G401.6 (cell line): ENCODE measurements at regions not wholly inside any gene's neighbourhood (a gene's known extent, or its start where the extent isn't known, plus 50 kb on each side); places are given as distances from the start of the nearest gene placed in this dataset.

Experiments
- FAIRE-seq: peaks from 2 replicates; lab custom pipeline; 2012; peaks lifted over from hg19 to GRCh38; lab: Jason Lieb, UNC

DNA sequence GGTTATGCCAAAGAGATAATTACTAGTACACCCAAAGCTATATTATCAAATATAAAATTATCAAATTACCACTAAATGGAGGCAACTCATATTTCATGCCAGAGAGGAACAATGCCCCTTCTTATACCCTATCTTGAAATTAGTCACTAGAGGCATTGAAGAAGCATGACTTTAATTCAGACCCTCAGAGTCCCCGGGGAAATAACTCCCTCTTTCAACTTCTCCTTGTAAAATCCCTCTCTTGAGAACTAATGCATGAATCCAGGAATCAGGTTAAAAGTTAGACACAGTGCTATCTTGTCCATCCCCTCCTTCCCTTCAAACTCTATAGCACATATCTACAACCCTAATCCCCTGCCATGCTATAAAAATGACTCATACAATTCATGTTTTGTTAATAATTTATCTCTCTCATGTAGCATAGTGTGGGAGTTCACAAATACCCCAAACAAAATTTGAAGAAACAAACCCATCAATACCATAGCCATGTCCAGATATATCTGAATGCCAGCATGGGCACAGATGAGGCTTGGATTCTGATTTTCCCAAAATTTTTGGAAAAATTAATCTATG, 665.4 kb downstream of the KCNA4 start:
- FAIRE-seq = no peak

GRCh38 chr11:29343465-29344333, 673.1 kb downstream of the KCNA4 start:
- no peak for FAIRE-seq

- no peak for FAIRE-seq
Measured at GRCh38 chr11:29336727-29337575, 679.9 kb downstream of the KCNA4 start.

- no peak for FAIRE-seq
Measured at GRCh38 chr11:29334776-29335130, 682.1 kb downstream of the KCNA4 start.

GRCh38 chr11:29333993-29334775, 682.6 kb downstream of the KCNA4 start:
- peak; percentile 15 for FAIRE-seq

- no peak for FAIRE-seq
Measured at GRCh38 chr11:29331451-29332010, 685.3 kb downstream of the KCNA4 start.

- FAIRE-seq = no peak
Measured at GRCh38 chr11:29328961-29329441, 687.8 kb downstream of the KCNA4 start.

DNA sequence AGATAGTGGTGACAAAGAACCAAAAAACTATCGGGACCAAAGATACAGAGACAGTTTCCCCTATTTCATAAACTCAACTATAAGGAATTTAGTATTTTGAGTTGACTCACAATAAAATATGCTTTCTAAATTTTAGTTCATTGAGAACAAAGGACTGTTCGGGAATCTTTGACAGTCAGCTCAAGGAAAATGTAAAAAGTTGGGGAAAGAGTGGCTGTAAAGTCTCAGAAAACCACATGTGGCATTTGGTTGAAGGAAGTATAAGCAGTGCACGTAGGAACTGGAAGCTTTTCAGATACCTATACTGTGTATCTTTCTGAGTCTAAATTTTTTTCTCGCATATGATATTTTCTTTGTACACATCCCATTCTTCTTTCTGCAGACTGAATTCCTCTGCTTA, 688.9 kb downstream of the KCNA4 start:
- FAIRE-seq = no peak

- FAIRE-seq = no peak
Measured at GRCh38 chr11:29326757-29327156, 690.1 kb downstream of the KCNA4 start.

GRCh38 chr11:29324328-29324727, 692.5 kb downstream of the KCNA4 start:
- no peak for FAIRE-seq

DNA sequence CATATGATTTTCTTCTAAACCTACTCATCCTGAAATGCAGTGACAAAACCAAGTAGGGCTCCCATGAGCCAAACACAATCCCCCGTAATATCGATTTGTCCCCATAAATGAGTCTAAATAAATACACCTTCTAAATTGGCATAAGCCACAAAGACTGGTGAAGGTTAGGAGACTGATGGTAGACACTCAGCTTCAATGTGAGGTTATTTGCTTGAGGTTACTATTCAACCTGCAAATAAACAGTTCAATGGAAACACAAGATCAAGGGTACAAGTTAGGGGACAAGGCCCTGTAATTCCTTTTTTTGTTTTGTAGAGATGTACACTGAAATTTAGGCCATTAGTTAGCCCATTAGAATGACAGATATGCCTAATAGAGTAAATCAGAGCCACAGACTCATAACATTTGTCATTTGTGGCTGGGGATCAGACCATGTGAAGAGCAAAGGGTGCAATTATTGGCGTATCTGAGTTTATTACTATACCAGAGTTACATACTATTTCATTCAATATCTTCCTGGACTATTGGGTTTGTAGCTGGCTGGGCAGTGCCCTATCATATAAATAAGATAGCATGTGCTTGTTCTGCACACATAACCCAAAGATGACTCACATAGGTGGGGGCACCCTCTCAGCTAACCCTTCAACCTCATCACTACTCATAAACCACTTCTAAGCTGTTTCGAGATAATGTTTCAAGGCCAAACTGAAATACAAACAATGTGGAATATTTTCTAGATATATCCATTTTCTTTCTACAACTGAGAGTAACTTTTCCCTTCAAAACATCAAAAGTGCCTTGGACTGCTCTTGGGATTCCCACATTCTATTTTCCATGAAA, 695.3 kb downstream of the KCNA4 start:
- FAIRE-seq = no peak

- FAIRE-seq = no peak
Measured at GRCh38 chr11:29320196-29320595, 696.6 kb downstream of the KCNA4 start.

DNA sequence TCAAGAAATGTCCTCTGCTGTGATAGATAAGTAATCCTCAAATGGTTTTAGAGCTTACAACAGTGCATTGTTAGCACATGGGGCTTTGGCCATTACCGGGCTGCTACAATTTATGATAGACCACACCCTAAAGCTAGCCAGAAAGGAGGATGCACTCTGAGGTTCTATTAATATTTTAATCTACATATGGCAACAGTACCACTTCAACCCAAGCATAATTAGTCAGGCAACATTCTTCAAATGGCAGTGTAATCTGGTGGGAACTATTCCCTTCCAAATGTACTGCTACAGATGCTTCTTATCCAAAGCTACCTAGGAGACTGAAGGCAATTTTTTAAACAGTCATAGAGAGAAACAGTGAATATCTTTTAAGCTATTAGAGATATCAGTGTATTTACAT, 697.6 kb downstream of the KCNA4 start:
- no peak for FAIRE-seq

DNA sequence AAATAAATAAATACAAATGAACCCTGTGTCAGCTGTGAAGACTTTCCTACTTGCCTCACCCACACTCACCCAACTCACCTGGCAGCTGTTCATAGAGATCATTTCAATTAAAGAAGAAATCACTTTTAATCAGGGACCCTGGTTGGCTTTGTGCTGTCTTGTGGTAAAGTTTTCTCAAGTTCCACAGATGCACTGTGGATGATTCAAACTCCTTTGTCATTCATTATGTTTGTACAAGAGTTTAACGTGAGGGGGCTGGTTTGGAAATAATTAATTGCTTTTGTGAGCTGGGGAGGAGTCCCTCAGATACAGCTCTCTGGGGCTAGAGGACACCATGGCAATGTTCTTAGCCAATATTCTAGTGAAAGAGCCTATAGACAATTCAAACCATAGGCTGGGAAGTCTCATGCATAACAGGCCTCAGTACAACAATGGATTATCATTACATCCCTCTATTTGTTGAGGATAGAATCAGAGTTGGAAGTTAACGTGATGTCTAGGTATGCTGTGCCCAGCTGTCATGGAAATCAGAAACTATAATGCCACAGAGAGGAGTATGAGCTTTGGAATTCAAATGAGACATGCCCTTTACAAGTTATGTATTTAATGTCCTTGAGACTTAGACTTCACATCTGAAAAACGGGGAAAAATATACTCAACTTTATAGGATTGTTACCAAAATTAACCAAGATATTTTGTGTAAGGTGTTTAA, 698.5 kb downstream of the KCNA4 start:
- FAIRE-seq = no peak

- no peak for FAIRE-seq
Measured at GRCh38 chr11:29317694-29318093, 699.1 kb downstream of the KCNA4 start.

DNA sequence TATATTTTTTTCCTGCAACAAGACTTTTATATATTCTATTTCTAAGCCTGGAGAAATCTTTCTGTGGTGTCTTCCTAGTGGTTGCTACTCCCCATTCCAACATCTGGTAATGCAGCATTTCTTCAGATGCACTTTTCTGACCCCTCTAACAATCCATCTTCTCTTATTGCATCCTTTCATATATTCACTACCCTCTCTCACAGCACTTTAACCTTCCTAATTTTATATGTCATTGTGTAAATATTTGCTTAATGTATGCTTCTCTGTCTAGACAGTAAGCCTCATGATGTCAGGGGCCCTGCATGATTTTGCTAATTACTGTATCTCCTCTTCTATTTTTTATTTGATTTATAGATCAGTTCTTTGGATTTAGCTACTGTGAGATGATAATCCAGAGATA, 701.6 kb downstream of the KCNA4 start:
- FAIRE-seq = no peak

DNA sequence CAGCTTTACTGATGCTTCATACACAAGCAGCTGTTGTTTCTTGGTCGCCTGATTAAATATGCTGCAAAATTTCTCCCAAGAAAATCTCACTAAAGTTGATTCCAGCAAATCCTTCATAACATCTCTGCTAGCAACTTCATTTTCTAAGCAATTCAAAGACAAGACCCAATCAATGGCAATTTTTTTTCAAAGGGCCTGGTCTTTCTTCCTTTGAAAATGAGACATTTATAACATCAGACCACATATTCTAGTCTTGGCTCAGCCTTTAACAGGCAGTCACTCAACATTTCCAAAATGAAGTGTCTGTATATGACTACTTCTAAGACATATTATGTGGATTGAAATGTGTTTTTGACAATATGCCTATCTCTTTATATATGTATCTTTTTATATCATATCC, 702.6 kb downstream of the KCNA4 start:
- FAIRE-seq = no peak

GRCh38 chr11:29312812-29313211, 704.0 kb downstream of the KCNA4 start:
- FAIRE-seq = no peak

GRCh38 chr11:29310725-29311342, 706.0 kb downstream of the KCNA4 start:
- FAIRE-seq = no peak

GRCh38 chr11:29309992-29310391, 706.8 kb downstream of the KCNA4 start:
- no peak for FAIRE-seq
